Upper lobe of right lung (tissue), 1 donor: ENCODE measurements at regions not wholly inside any gene's neighbourhood (a gene's known extent, or its start where the extent isn't known, plus 50 kb on each side); places are given as distances from the start of the nearest gene placed in this dataset.
A peak's percentile ranks its signal among the peaks of the same experiment; 100 is the strongest.

Experiments used
- ATAC-seq: fragments of 200-7000 bp; cut with Tn5 transposase; one replicate; pipeline ENCODE4 v1.9.1; 2020; ENCODE audit warnings: mild to moderate bottlenecking, moderate library complexity
- DNase-seq: peaks from one replicate; pipeline ENCODE4 v3.0.0-alpha.2; 2020
- H3K27ac ChIP-seq: fragments of 200-600 bp; one replicate; pipeline ENCODE4 v1.8.0; 2022
- H3K27me3 ChIP-seq: fragments of 200-600 bp; one replicate; pipeline ENCODE4 v1.8.0; 2022; ENCODE audit warnings: mild to moderate bottlenecking
- H3K36me3 ChIP-seq: fragments of 200-600 bp; one replicate; pipeline ENCODE4 v1.8.0; 2022
- H3K4me1 ChIP-seq: fragments of 200-600 bp; one replicate; pipeline ENCODE4 v1.8.0; 2022
- H3K4me3 ChIP-seq: fragments of 200-600 bp; one replicate; pipeline ENCODE4 v1.8.0; 2022; ENCODE audit warnings: mild to moderate bottlenecking
- H3K9me3 ChIP-seq: fragments of 200-600 bp; one replicate; pipeline ENCODE4 v1.8.0; 2022
- CTCF ChIP-seq: fragments of 200-600 bp; IDR thresholded peaks from one replicate; pipeline ENCODE4 v1.8.0; 2022; ENCODE audit warnings: antibody characterized with exemption
- intact Hi-C: fragments of 100-400 bp; cut with DNase I; formaldehyde crosslinking; loops from one replicate; pipeline ENCODE4 v1.11.0; 2022
- donor health status: DM: no; HTN: yes; CAD: no; lungs with severe emphysema.

GRCh38 chr11:112440518-112440917 is 179.9 kb upstream of the PLET1 start:
- H3K27ac ChIP-seq: no peak overlapping the region
- no peak overlapping the region for H3K4me3 ChIP-seq
- peaks cover 20% of the 10 kb centered on the region for H3K9me3 ChIP-seq
- peak; percentile 25 for ATAC-seq
- no peak for TF ChIP-seq CTCF
- H3K27me3 ChIP-seq: no peaks in the 10 kb centered on the region
- H3K4me1 ChIP-seq: no peaks in the 10 kb centered on the region
- H3K36me3 ChIP-seq: no peaks in the 10 kb centered on the region
- intact Hi-C loops: no loop called here
- no peak for DNase-seq

- intact Hi-C loops: no loop called here
- no peak for TF ChIP-seq CTCF
- no peaks in the 10 kb centered on the region for H3K36me3 ChIP-seq
- no peak overlapping the region for H3K27ac ChIP-seq
- no peaks in the 10 kb centered on the region for H3K4me1 ChIP-seq
- H3K27me3 ChIP-seq: no peaks in the 10 kb centered on the region
- no peak overlapping the region for H3K4me3 ChIP-seq
- ATAC-seq: no peak
- H3K9me3 ChIP-seq: peaks cover 10% of the 10 kb centered on the region
- no peak for DNase-seq
Measured at GRCh38 chr11:112448168-112448567, 187.5 kb upstream of the PLET1 start.

- Histone ChIP-seq H3K27ac (no peak overlapping the region), H3K9me3 (peaks cover 10% of the 10 kb centered on the region), H3K4me3 (no peak overlapping the region), H3K36me3 (no peaks in the 10 kb centered on the region), H3K27me3 (no peaks in the 10 kb centered on the region), H3K4me1 (no peaks in the 10 kb centered on the region)
- intact Hi-C loops: no loop called here
- no peak for TF ChIP-seq CTCF
- no peak for ATAC-seq
- DNase-seq: no peak
Measured at GRCh38 chr11:112448806-112449205, 188.1 kb upstream of the PLET1 start.

GRCh38 chr11:112451250-112451649 is 190.6 kb upstream of the PLET1 start:
- Histone ChIP-seq H3K27ac (no peak overlapping the region), H3K4me3 (no peak overlapping the region), H3K4me1 (no peaks in the 10 kb centered on the region), H3K9me3 (no peaks in the 10 kb centered on the region), H3K36me3 (no peaks in the 10 kb centered on the region), H3K27me3 (no peaks in the 10 kb centered on the region)
- intact Hi-C loops: no loop called here
- ATAC-seq (no peak), DNase-seq (no peak)
- no peak for TF ChIP-seq CTCF

- no peak overlapping the region for H3K27ac ChIP-seq
- ATAC-seq (peak; percentile 85), DNase-seq (peak; percentile 70)
- no peaks in the 10 kb centered on the region for H3K4me1 ChIP-seq
- H3K36me3 ChIP-seq: no peaks in the 10 kb centered on the region
- peak; percentile 49 for TF ChIP-seq CTCF
- intact Hi-C loops: no loop called here
- no peaks in the 10 kb centered on the region for H3K27me3 ChIP-seq
- H3K4me3 ChIP-seq: no peak overlapping the region
- no peaks in the 10 kb centered on the region for H3K9me3 ChIP-seq
Measured at GRCh38 chr11:112453601-112454577, 193.2 kb upstream of the PLET1 start.
